ENCODE measurements at regions not wholly inside any gene's neighbourhood (a gene's known extent, or its start where the extent isn't known, plus 50 kb on each side); places are given as distances from the start of the nearest gene placed in this dataset.

- DNase-seq, result no peak
- TF ChIP-seq POLR2A (IDR thresholded peaks at IDR 0.05; ENCODE audit: low read length) (no peak), GATA1 (IDR thresholded peaks at IDR 0.05; ENCODE audit: low read depth, low read length) (no peak)
These were observed 373.9 kb upstream of the ANO3 start for GRCh38 chr11:25958045-25958444.

GRCh38 chr11:25961539-25961938 lies 370.4 kb upstream of the ANO3 start:
- DNase-seq, result no peak
- no peak for TF ChIP-seq POLR2A (IDR thresholded peaks at IDR 0.05; ENCODE audit: low read length)
- TF ChIP-seq GATA1 (IDR thresholded peaks at IDR 0.05; ENCODE audit: low read depth, low read length), result no peak

- no peak for DNase-seq
- no peak for TF ChIP-seq GATA1 (IDR thresholded peaks at IDR 0.05; ENCODE audit: low read depth, low read length)
- TF ChIP-seq POLR2A (IDR thresholded peaks at IDR 0.05; ENCODE audit: low read length), result no peak
These were observed 361.0 kb upstream of the ANO3 start for GRCh38 chr11:25970726-25971508.

GRCh38 chr11:25980091-25980490 lies 351.8 kb upstream of the ANO3 start:
- no peak for DNase-seq
- no peak for TF ChIP-seq GATA1 (IDR thresholded peaks at IDR 0.05; ENCODE audit: low read depth, low read length)
- TF ChIP-seq POLR2A (IDR thresholded peaks at IDR 0.05; ENCODE audit: low read length), result no peak

- no peak for TF ChIP-seq POLR2A (IDR thresholded peaks at IDR 0.05; ENCODE audit: low read length)
- TF ChIP-seq GATA1 (IDR thresholded peaks at IDR 0.05; ENCODE audit: low read depth, low read length), result no peak
- DNase-seq, result peak; percentile 10 to 38
These were observed 349.9 kb upstream of the ANO3 start for GRCh38 chr11:25981998-25982397.

GRCh38 chr11:25983280-25983679 lies 348.6 kb upstream of the ANO3 start:
- no peak for DNase-seq
- no peak for TF ChIP-seq GATA1 (IDR thresholded peaks at IDR 0.05; ENCODE audit: low read depth, low read length)
- TF ChIP-seq POLR2A (IDR thresholded peaks at IDR 0.05; ENCODE audit: low read length), result no peak

GRCh38 chr11:25988178-25988577 lies 343.8 kb upstream of the ANO3 start:
- TF ChIP-seq POLR2A (IDR thresholded peaks at IDR 0.05; ENCODE audit: low read length) (no peak), GATA1 (IDR thresholded peaks at IDR 0.05; ENCODE audit: low read depth, low read length) (no peak)
- DNase-seq, result no peak

- no peak for DNase-seq
- no peak for TF ChIP-seq POLR2A (IDR thresholded peaks at IDR 0.05; ENCODE audit: low read length)
- TF ChIP-seq GATA1 (IDR thresholded peaks at IDR 0.05; ENCODE audit: low read depth, low read length), result no peak
These were observed 341.5 kb upstream of the ANO3 start for GRCh38 chr11:25990406-25990805.

- TF ChIP-seq GATA1 (IDR thresholded peaks at IDR 0.05; ENCODE audit: low read depth, low read length) (no peak), POLR2A (IDR thresholded peaks at IDR 0.05; ENCODE audit: low read length) (no peak)
- DNase-seq, result no peak
These were observed 340.5 kb upstream of the ANO3 start for GRCh38 chr11:25991476-25991875.

GRCh38 chr11:25992294-25992693 lies 339.6 kb upstream of the ANO3 start:
- no peak for TF ChIP-seq POLR2A (IDR thresholded peaks at IDR 0.05; ENCODE audit: low read length)
- no peak for TF ChIP-seq GATA1 (IDR thresholded peaks at IDR 0.05; ENCODE audit: low read depth, low read length)

GRCh38 chr11:25993016-25993415 lies 338.9 kb upstream of the ANO3 start:
- TF ChIP-seq GATA1 (IDR thresholded peaks at IDR 0.05; ENCODE audit: low read depth, low read length) (no peak), POLR2A (IDR thresholded peaks at IDR 0.05; ENCODE audit: low read length) (no peak)
- no peak for DNase-seq

More at GRCh38 chr11:25992294-25992693, 339.6 kb upstream of the ANO3 start:
- no peak for DNase-seq

GRCh38 chr11:26011474-26011873 lies 320.5 kb upstream of the ANO3 start:
- DNase-seq, result no peak
- TF ChIP-seq GATA1 (IDR thresholded peaks at IDR 0.05; ENCODE audit: low read depth, low read length) (no peak), POLR2A (IDR thresholded peaks at IDR 0.05; ENCODE audit: low read length) (no peak)

GRCh38 chr11:26014456-26015115 lies 317.3 kb upstream of the ANO3 start:
- no peak for DNase-seq
- TF ChIP-seq POLR2A (IDR thresholded peaks at IDR 0.05; ENCODE audit: low read length) (no peak), GATA1 (IDR thresholded peaks at IDR 0.05; ENCODE audit: low read depth, low read length) (no peak)

- no peak for DNase-seq
- no peak for TF ChIP-seq POLR2A (IDR thresholded peaks at IDR 0.05; ENCODE audit: low read length)
- no peak for TF ChIP-seq GATA1 (IDR thresholded peaks at IDR 0.05; ENCODE audit: low read depth, low read length)
These were observed 314.5 kb upstream of the ANO3 start for GRCh38 chr11:26017322-26017860.

Measured in erythroblast (primary cell).